ENCODE measurements at regions not wholly inside any gene's neighbourhood (a gene's known extent, or its start where the extent isn't known, plus 50 kb on each side); places are given as distances from the start of the nearest gene placed in this dataset.

- H3K36me3 ChIP-seq (ENCODE audit: control insufficient read depth in 2 of 2, extremely low read depth in 1 of 2, insufficient read depth in 2 of 2, low read length in 2 of 2), result no peaks in the 10 kb centered on the region
- no peak overlapping the region for H3K4me3 ChIP-seq (replicated peaks in 1 of 3; ENCODE audit: insufficient read depth in 1 of 3, low read depth in 1 of 3, low read length in 3 of 3)
- H3K4me2 ChIP-seq (ENCODE audit: insufficient read depth, low read length), result no peak overlapping the region
- FAIRE-seq, result no peak
- no peak overlapping the region for H2AFZ ChIP-seq (ENCODE audit: low read depth, low read length)
- no TSS peak for BruUV-seq (replicated peaks)
- H3K9me1 ChIP-seq (replicated peaks; ENCODE audit: control insufficient read depth, extremely low read depth, insufficient read depth, low read length), result no peaks in the 10 kb centered on the region
- intact Hi-C loops (cut with micrococcal nuclease) (no loop called here), dilution Hi-C loops (cut with MboI; ENCODE audit: extremely low pct_ligation_motif_present, low sequenced_read_pairs) (no loop called here)
- no peaks in the 10 kb centered on the region for H3K4me1 ChIP-seq (ENCODE audit: control insufficient read depth, extremely low read depth, insufficient read depth, low read length)
- H3K9me3 ChIP-seq (replicated peaks; ENCODE audit: control insufficient read depth, insufficient read depth, low read length), result peaks cover 2% of the 10 kb centered on the region
- POLR2A ChIA-PET, result no interaction called here
- no peaks in the 10 kb centered on the region for H3K27me3 ChIP-seq (ENCODE audit: control insufficient read depth in 2 of 2, insufficient read depth in 2 of 2, low read length in 2 of 2)
- CTCF ChIA-PET, result no interaction called here
- no peaks in the 10 kb centered on the region for H3K79me2 ChIP-seq (ENCODE audit: control insufficient read depth, insufficient read depth, low read length)
- TF ChIP-seq JUN (IDR thresholded peaks at IDR 0.05; ENCODE audit: borderline replicate concordance, insufficient read depth, insufficient read length, low read depth), result no peak
- no peak for TF ChIP-seq POLR2AphosphoS5 (IDR thresholded peaks at IDR 0.05; ENCODE audit: insufficient read depth, low read depth, low read length)
- no peak for TF ChIP-seq GATA2 (IDR thresholded peaks at IDR 0.05; ENCODE audit: insufficient read depth, insufficient read length, low read depth, low read length)
- TF ChIP-seq POLR2A (IDR thresholded peaks at IDR 0.05; ENCODE audit: low read depth, low read length), result no peak
- TF ChIP-seq EZH2 (IDR thresholded peaks at IDR 0.05; ENCODE audit: borderline replicate concordance, low read depth, low read length, severe bottlenecking), result no peak
- TF ChIP-seq MAX (IDR thresholded peaks at IDR 0.05; ENCODE audit: insufficient read depth, insufficient read length), result no peak
- TF ChIP-seq FOS (IDR thresholded peaks at IDR 0.05; ENCODE audit: borderline replicate concordance, insufficient read depth, low read length), result no peak
- no peak for TF ChIP-seq MYC (IDR thresholded peaks at IDR 0.05; ENCODE audit: low read depth, low read length)
- TF ChIP-seq, protein P1, sequence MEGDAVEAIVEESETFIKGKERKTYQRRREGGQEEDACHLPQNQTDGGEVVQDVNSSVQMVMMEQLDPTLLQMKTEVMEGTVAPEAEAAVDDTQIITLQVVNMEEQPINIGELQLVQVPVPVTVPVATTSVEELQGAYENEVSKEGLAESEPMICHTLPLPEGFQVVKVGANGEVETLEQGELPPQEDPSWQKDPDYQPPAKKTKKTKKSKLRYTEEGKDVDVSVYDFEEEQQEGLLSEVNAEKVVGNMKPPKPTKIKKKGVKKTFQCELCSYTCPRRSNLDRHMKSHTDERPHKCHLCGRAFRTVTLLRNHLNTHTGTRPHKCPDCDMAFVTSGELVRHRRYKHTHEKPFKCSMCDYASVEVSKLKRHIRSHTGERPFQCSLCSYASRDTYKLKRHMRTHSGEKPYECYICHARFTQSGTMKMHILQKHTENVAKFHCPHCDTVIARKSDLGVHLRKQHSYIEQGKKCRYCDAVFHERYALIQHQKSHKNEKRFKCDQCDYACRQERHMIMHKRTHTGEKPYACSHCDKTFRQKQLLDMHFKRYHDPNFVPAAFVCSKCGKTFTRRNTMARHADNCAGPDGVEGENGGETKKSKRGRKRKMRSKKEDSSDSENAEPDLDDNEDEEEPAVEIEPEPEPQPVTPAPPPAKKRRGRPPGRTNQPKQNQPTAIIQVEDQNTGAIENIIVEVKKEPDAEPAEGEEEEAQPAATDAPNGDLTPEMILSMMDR (IDR thresholded peaks at IDR 0.05; ENCODE audit: extremely low read depth in 1 of 2, insufficient read depth in 1 of 2, low read depth in 1 of 2, low read length in 2 of 2), result no peak
- H3K9ac ChIP-seq (replicated peaks; ENCODE audit: extremely low read depth, insufficient read depth, low read length), result no peak overlapping the region
- H3K27ac ChIP-seq (ENCODE audit: insufficient read depth, low read depth, low read length), result no peak overlapping the region
- no peaks in the 10 kb centered on the region for H4K20me1 ChIP-seq (replicated peaks; ENCODE audit: control insufficient read depth, extremely low read depth, insufficient read depth, low read length)
- DNase-seq (ENCODE audit: low read depth, low spot score), result no peak
Observed at GRCh38 chr7:156004265-156005201, 192.3 kb upstream of the SHH start.
